ENCODE measurements at regions not wholly inside any gene's neighbourhood (a gene's known extent, or its start where the extent isn't known, plus 50 kb on each side); places are given as distances from the start of the nearest gene placed in this dataset.

GRCh38 chr18:41396211-41396610 is 558.8 kb upstream of the PIK3C3 start:
- TF ChIP-seq, protein P1, sequence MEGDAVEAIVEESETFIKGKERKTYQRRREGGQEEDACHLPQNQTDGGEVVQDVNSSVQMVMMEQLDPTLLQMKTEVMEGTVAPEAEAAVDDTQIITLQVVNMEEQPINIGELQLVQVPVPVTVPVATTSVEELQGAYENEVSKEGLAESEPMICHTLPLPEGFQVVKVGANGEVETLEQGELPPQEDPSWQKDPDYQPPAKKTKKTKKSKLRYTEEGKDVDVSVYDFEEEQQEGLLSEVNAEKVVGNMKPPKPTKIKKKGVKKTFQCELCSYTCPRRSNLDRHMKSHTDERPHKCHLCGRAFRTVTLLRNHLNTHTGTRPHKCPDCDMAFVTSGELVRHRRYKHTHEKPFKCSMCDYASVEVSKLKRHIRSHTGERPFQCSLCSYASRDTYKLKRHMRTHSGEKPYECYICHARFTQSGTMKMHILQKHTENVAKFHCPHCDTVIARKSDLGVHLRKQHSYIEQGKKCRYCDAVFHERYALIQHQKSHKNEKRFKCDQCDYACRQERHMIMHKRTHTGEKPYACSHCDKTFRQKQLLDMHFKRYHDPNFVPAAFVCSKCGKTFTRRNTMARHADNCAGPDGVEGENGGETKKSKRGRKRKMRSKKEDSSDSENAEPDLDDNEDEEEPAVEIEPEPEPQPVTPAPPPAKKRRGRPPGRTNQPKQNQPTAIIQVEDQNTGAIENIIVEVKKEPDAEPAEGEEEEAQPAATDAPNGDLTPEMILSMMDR (IDR thresholded peaks at IDR 0.05): no peak
- no peak for TF ChIP-seq POLR2A (IDR thresholded peaks at IDR 0.05)

Data from Peyer's patch (tissue), 4 donors.